PC-9 (cell line): ENCODE measurements at regions not wholly inside any gene's neighbourhood (a gene's known extent, or its start where the extent isn't known, plus 50 kb on each side); places are given as distances from the start of the nearest gene placed in this dataset.

Source experiments
- CTCF ChIP-seq: fragments of 200-600 bp; sonication (generic); conservative IDR thresholded peaks from 2 replicates; pipeline ENCODE4 v1.6.1; 2017; ENCODE audit warnings: mixed run types, antibody characterized with exemption, mild to moderate bottlenecking, moderate library complexity
- EZH2 ChIP-seq: fragments of 200-600 bp; sonication (generic); IDR thresholded peaks from 2 replicates; pipeline ENCODE4 v1.8.0; 2017; ENCODE audit warnings: antibody characterized with exemption, low read depth

- no peak for TF ChIP-seq CTCF
- TF ChIP-seq EZH2: no peak
These were observed 203.1 kb downstream of the RAB38 start for GRCh38 chr11:87972133-87972532.
